Suppressor macrophage treated with lipopolysaccharide for 4 hours (primary cell): ENCODE measurements at regions not wholly inside any gene's neighbourhood (a gene's known extent, or its start where the extent isn't known, plus 50 kb on each side); places are given as distances from the start of the nearest gene placed in this dataset.

Source experiments
- DNase-seq: peaks from one replicate; pipeline ENCODE4 v3.0.0-alpha.2; 2020

DNA sequence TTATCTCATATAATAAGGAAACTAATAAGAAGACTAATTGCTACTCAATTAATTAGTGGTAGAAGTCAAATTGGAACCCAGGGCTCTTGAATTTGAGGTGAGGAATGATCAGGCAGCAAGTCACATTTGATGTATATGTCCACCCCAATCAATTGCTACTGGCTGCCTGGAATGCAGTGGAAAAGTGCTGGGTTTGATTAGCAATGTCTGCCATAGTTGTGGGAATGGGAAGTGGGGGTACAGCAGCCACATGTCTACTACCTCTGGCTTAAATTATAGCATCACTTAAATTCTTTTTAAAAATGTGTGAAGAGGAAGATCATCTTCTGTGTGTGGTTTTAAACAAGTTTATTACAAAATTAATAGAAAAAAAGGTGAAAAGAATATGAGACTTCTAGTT is 50.8 kb upstream of the NAV2 start:
- no peak for DNase-seq

DNA sequence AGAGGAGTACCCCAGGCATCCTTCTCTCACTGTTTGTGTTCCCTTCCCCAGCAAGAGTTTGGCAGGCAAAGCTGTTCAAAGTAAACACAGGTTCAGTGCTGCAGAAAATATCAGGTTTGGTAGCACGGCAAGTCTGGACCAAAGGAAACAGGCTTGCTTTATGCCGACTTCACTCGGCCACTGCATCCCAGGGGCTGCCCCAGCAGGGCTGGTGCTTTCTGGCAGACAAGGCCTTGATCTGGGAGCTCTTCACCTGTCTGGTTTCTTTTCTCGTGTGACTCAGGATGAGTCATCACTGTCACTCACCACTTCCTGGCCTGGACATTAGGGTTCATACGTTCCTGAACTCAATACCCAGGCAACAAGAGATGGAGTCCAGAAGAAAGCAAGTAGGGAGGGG is 52.6 kb upstream of the NAV2 start:
- no peak for DNase-seq

DNA sequence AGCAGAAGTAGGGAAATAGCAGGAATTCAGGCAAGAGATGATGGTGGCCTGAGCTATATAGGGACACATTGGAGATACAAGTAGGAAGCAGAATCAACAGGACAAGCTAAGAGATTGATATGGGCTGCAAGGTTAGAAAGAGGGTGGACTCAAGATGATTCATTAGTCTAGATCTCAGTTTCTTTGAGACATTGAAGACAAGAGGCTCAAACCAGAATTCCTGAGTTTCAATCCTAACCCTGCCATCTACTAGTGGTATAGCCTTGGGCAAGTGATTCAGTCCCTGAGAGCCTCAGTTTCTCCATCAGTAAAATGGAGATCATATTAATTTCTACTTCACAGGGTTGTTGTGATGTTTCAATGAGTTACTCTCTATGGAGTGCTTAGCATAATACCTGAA is 53.1 kb upstream of the NAV2 start:
- DNase-seq: no peak

DNA sequence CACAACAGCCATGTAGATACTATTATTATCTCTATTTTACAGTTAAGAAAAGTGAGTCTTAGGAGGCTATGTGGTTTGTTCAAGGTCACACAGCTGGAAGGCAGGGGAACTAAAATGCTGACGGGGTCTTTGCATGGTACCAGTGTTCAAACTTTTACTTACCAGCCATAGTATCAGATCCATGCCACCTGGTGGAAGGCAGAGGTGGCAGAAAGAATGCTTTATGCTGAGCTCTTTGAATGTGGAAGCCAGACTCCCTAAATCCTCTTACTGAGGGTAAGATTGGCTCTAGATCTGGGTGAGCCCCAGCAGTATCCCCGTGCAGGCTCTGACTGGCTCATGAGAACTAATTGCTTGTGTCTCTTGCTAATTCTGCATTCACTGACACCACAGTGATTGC is 54.3 kb upstream of the NAV2 start:
- DNase-seq: no peak

DNA sequence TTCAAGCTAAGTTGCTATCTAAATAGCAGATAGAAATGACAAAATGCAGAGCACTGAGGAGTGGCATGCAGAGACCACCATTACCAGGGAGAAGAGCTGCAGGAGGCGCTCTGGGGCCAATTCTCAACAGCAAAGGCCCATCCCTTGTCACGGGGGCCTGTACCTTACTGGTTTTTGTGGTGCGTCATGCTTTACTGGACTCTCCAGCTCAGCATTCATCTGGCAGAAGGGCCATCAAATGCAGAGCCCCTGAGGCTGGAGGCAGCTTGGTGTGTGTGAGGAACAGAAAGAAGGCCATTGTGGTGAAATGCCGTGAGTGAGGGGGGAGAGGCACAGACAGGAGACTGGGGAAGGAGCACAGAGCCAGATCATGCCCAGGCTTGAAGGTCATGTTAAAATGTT is 56.5 kb upstream of the NAV2 start:
- no peak for DNase-seq

DNA sequence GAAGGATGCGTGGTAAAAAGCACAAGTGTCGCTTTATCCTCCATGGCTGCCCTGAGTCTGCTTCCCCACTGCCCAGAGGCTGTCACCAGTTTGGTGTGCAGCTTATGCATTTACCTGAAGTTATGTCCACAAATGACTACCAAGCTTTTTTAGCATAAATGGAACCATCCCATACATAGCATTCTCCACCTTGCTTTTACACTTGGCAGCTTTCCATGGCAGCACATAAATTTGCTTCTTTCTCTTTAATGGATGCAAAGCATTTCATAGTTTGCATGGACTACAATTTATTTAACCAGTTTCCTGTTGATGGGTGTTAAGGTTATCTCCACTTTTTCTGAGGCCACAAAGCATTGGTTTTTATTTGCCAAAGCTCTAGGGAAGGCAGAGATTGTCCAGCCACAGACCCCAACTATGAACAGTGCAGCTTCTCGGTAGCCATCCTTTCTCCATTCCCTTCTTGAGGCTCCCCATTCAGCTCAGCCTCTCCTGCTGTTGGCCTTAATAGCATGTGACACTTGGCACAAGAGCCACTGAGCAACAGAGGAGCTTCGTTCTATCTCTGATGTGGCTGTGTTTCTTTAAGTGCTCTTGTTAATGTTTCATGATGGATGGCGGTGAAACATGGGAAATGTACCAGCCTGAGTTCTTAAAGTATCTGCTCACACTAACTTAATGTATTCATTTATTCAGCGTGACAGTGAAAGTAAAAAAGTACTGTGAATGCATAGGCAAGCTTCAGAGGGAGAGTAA is 59.8 kb upstream of the NAV2 start:
- DNase-seq: no peak

DNA sequence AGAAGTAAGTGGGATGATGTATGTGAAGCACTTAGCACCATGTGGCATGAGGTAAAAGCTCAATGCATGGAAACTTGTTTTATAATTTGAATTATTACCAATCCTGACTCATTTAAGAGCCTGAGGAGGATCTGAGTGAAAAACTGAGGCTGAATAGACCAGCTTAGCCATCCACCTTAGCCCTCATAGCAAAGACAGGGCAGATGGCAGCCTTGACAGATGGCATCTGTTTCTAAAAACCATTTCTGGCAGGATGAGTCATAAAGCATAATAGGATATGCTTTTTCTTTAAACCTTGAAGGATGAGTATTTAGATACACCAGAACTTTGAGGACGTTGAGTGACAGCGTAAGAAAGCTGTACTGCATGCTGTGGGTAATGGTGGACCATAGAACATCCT is 61.0 kb upstream of the NAV2 start:
- DNase-seq: no peak

DNA sequence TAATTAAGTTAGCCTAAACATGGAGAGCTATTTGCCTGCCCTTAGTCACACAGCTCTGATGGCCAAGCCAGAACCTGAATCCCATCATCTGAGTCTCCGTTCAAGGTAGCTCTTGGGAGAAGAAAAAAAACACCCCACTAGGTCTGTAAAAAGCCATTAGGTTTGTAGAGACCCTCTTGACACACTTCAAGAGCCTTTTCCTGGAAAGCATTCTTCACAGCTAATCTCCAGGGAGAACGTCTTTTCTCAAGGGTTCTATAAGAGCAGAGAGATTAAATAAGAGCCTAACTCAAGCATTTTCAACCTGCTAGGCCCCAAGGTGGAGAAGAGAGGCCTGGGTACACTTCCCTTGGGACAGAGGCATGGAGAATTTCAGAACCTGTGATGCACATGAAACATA is 61.6 kb upstream of the NAV2 start:
- DNase-seq: no peak

DNA sequence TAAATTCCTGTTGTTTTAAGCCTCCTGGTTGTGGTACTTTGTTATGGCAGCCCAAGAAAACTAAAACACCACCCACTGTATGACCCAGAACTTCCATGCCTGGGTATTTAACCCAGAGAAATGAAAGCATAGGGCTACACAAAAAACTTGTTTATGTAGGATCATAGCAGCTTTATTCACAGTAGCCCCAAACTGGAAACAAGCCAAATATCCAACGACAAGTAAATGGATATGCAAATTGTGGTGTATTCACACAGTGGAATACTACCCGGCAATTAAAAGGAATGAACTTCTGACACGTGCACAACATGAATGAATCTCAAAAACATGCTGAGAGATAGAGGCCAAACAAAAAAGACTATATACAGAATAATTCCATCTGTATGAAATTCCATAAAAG is 62.2 kb upstream of the NAV2 start:
- no peak for DNase-seq

DNA sequence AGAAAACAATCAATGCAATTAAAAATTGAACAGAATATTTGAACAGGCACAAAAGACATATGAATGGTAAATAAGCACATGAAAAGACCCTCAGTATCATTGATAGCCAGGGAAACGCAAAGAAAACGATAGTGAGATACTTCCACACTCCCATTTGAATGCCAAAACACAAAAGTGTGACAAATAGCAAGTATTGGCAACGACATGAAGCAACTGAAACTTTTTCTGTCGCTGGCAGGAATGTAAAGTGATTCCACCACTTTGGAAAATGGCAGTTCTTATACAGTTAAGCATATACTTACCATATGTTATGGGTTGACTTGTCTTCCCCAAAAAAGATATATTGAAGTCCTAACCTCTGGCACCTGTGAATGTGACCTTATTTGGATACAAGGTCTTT is 62.9 kb upstream of the NAV2 start:
- DNase-seq: no peak

DNA sequence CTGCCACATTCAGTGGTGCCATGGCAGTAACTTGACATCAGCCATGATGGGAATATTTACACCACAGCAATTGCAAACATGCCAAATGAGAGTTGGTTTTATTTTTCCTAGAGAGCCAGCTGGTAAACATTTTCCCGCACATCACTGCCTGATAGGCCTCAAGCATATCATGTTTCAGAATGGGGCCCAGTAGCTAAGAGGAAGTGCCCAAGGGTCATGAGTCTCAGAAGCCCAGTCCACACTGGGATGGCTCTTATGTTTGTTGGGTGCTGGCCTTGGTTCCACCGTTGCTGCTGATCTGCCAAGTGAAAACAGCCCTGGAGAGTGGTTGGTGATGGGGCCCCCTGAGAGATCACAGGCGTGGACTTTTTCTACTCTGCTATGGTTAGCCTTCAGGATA is 64.3 kb upstream of the NAV2 start:
- DNase-seq: no peak

DNA sequence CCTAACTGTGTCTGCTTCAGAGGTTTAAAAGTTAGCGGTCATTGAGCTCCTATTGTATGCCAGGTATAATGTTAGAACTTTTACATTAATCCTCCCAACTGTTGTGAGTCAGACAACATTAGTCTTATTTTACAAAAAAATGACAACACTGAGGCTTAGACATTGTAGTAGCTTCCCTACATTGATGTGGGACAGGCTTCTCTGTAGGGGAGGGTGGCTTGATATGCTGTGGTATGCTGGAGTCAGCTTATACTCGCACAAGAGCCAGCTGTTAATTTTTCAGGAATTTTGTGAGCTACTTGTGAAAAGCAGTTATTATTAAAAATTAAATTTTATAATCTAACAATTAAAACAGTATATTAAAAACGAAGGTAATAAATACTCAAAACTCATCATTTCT is 64.8 kb upstream of the NAV2 start:
- no peak for DNase-seq

DNA sequence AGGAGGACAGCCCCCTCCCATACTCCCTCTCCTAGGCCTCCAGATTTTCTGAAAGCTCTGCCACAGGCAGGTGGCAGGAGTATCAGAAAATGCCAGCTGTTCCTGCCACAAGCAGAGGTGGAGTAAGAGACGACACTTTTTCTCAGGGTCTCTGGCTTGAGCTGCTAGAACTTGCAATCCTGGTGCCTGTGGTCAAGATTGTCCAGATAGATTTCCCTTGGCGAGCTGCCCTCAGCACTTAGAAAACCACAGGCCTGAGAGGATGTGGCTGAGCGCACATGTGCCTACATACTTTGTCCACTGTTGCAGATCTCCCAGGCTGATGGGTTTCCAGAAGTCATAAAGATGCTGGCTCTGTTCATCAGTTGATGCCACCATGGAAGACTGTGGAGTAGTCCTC is 65.7 kb upstream of the NAV2 start:
- no peak for DNase-seq

DNA sequence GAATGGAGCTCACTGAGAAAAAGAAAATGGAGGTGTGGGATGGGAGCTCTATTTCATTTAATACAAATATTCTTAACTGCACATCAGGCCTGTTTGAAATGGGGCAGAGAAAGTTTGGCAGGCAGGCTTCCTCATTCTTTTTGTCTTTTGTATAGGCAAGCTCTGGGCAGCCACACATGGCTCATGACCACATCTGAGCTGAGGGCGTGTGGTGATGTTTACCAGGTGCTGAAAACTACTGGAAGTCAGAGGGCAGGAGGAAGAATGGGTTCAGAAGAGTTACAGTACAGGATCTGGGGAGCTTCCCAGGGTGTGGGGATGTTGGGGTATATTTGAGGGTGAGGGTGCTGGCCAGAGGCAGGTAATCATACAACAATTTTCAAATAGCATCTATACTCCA is 66.3 kb upstream of the NAV2 start:
- no peak for DNase-seq

DNA sequence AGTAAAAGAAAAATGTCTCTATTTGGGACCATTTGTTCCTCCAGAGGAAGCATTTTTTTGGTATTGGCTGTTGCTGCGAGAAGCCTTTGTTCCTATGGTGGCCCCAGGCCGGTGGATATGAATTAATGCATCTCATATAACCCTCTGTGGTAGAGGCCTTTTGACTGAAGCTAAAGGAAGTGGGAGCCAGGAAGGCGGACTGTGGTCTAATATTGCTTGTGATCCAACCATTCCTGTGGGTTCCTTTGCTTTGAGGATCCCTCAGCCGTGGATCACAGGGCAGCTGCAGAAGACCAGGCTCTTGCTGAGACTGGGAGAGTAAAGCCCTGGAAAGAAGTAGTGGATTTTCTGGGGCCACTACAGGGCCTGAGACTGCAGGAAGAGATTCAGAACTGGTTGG is 68.3 kb upstream of the NAV2 start:
- no peak for DNase-seq

DNA sequence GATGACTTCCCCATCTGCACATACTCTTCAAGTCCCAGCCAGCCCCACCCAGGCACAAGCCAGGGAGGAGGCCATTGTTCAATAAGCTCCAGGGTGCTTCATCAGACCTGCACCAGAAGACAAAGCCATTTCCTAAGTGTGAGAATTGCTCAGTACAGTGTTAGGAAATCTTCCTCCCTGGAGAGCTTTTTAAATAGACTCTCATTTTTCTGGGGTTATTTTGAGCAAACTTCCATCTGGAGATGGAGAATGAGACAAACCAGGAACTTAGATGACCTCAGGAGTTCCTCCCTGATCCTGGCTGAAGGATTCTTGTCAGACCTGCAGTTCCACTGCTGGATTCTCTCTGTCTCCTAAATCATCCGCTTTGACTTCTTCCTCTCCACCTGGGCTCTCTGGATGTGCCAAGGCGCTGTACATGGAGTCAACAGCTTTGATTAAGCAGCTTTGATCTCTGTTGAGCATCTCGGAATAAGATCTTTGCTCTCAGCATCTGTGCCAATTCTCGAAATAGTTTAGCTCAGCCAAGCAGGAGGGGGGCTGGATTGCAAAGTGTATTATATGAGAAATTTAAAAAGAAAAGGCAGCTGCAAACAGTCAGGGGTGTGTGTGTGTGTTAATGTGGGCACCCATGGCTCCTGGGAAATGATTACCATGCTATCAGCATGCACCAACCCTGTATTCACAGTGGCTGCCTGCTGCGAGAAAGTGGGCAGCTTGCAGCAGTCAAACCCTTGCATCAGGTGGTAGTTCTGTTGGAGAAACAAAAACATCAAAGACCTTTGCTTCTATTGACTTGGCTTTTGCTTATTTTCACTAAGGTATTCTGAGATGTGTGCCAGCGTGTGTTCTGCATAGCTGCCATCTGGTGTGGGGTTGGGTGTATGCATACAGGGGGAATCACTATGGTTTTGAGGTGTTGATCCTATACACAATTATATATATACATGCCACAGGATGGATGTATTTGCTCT is 70.2 kb upstream of the NAV2 start:
- no peak for DNase-seq

DNA sequence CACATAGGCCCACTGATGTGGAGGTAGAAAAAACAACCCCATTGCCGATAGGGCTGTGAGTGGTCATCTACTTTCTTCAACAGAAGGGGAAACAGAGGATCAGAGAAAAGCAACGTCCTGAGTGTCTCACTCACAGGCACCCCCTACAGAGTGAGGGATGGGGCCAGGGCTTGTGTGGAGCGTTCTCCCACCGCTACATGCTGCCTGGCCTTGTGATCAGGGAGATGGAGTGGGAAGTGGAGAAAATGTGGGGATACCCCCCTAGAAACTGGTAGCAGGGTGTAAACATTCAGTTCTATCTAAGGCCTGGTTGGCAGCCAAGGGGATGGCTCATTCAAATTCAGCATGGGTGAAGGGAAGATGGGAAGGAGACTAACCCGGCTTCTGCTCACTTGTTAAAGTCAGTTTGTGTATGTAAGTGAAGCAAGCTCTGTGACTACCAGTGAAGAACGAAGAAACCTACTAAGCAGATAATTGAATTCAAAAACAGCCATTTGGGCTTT is 73.0 kb upstream of the NAV2 start:
- DNase-seq: no peak

DNA sequence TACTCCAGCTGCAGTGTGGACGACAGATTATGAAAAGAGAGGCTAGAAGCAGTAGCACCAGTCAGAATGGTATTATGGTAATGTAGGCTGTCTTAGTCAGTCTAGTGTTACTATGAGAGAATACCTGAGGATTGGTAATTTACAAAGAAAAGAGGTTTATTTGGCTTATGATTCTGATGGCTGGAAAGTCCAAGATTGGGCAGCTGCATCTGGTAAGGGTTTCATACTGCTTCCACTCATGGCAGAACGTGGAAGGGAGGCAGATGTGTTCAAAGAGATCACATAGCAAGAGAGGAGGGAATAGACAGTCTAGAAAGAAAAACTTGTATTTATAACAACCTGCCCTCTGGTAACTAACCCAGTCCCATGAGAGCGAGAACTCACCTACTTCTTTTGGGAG is 77.3 kb upstream of the NAV2 start:
- no peak for DNase-seq

DNA sequence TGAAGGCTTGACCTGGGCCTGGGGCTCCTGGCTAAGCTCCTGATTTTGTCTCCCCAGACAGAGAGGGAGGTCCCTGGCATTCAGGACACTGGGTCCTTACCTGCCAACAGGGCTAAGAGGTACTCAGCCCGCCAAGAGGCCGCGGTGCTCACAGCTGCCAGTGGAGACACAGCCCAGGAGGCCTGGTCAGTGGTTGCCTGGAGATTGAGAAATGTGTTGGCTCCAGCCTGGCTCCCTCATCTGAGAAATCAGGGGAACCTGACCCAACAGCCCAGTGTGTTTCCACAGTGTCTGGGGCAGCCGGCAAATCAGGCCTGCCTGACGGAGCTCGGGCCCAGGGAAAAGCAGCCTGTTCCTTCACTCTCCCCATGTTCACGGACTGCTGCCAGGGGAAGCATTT is 79.4 kb upstream of the NAV2 start:
- DNase-seq: no peak

DNA sequence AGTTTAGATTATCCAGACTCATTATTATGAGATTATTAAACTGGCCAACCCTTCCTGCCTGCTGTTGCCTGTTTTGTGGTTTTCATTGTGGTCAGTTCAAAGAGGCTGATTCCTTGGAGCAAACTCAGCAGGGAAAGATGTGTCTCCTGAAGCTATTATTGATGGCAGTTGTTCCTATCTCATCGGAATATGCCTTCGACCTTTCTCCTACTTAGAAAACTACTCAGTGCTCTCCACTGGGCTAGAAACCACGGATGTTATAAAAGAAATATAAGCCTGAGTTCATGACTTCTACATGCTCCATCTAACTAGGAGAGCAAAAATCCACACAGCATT is 80.2 kb upstream of the NAV2 start:
- no peak for DNase-seq

DNA sequence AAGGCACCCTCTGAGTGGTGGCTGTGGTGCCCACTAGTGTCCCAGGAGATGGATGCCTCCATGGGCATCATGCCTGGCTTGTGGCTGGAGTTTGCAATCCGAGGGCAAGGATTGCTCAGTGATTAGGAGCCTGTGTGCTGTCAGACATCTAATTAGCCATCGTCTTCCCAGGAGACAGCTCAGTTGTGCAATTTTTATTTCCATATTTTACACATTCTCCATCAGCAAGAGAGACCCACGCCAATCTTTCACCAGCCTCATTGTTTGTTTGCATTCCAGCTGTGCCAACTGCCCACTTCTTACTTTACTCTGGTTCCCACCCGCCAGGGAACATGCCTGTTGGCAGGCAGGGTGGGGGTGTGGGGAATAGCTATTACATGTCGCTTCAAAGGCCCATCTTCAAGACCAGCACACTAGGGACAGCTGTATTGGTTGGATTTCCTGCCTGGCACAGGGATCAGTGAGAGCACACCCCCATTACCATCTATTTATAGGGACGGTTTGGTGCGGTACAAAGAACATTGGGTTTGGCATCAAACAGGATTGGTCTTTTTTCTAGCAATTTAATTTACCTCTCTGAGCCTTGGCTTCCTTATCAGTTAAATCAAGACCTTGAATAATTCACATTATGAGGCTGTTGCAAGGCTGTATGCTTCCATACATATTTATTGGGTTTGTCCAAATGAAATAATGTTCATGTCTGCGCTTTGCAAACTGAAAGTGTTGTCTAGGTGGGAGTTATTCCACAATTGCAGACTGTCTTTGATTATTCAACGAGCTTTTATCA is 80.7 kb upstream of the NAV2 start:
- no peak for DNase-seq

DNA sequence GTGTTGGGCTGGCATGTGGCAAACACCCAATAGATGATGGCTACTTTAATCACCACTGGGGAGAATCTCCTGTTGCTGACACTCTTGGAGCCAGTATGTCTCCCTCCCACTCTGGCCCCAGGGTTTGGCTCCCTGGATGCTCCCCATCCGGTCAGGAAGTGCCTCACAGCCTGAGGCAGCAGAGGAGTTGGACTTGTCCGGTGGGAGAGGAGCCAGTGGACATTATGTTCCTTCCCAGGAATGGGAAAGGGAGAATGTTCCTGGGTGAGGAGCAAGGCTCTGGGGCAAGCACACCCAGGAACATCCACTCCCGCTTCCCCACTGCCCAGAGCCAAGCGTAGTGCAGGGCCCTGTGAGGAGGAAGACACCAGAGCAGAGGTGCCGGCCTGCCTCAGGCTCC is 84.6 kb upstream of the NAV2 start:
- DNase-seq: no peak

DNA sequence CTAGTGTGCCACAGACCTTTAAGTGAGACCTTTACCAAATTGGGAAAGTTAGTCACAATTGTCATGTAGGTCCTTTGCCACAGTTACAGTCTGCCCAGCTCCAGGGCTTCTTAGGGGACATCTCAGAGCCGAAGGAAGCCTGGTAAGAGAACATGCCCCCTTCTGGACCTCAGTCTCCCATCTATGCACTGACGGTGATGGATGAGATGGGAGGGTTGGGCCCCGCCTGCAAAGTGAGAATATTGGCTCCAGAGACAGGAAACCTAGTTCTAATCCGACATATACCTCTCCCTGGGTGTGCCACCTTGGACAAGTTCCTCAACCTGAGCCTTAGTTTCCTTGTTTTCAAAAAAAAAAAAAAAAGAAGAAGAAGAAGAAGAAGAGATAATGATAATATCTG is 85.1 kb upstream of the NAV2 start:
- no peak for DNase-seq

DNA sequence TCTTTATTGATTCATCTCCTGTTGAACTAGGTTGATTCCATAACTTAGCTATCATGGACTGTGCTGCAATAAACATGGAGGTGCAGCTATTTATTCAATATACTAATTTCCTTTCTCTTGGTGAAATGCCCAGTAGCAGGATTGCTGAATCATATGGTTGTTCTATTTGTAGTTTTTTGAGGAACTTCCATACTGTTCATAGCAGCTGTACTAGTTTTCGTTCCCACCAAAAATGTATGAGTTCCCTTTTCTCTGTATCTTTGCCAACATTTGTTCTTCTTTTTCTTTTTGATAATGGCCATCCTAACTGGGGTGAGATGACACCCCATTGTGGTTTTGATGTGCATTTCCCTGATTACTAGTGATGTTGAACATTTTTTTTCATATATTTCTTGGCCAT is 87.2 kb upstream of the NAV2 start:
- peak; percentile 78 for DNase-seq
